GM23248 (cell line): ENCODE measurements at regions not wholly inside any gene's neighbourhood (a gene's known extent, or its start where the extent isn't known, plus 50 kb on each side); places are given as distances from the start of the nearest gene placed in this dataset.

ENCODE experiments used
- EZH2 ChIP-seq: fragments of 200-600 bp; sonication (generic); IDR thresholded peaks from 2 replicates; pipeline ENCODE4 v1.6.1; 2018; ENCODE audit warnings: antibody characterized with exemption, mild to moderate bottlenecking; ENCODE audit not compliant: insufficient read depth, poor library complexity, severe bottlenecking
- EZH2phosphoT487 ChIP-seq: fragments of 200-600 bp; sonication (generic); IDR thresholded peaks from 2 replicates; pipeline ENCODE4 v1.6.1; 2018; ENCODE audit warnings: antibody characterized with exemption, moderate library complexity, mild to moderate bottlenecking, low read depth; ENCODE audit not compliant: insufficient read depth

DNA sequence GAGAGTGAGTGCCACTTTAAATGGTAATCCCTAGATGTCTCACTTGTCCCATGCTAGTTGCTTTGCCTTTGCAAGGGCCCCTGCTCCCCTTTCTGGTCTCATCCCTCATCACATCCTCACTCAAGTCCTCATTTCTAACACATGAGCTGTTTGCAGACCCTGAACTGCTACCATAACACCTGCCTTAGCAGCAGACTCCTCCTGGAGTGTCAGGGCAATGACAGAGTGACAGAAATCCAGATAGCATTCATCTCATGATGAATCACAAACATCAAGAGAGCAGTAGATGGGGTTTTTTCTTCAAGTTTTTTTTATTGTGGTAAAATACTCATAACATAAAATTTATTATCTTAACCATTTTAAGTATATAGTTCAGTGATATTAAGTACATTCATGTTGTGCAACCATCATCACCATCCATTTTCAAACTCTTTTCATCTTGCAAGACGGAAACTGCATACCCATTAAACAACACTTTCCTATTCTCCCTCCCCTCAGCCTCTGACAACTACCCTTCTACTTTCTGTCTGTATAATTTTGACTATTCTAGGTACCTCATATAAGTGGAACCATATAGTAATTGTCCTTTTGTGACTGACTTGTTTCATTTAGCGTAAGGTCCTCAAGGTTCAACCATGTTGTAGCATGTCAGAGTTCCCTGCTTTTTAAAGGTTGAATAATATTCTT, 133.2 kb upstream of the RPS6KA3 start:
- TF ChIP-seq EZH2 = no peak
- no peak for TF ChIP-seq EZH2phosphoT487
